ENCODE measurements at regions not wholly inside any gene's neighbourhood (a gene's known extent, or its start where the extent isn't known, plus 50 kb on each side); places are given as distances from the start of the nearest gene placed in this dataset.

DNA sequence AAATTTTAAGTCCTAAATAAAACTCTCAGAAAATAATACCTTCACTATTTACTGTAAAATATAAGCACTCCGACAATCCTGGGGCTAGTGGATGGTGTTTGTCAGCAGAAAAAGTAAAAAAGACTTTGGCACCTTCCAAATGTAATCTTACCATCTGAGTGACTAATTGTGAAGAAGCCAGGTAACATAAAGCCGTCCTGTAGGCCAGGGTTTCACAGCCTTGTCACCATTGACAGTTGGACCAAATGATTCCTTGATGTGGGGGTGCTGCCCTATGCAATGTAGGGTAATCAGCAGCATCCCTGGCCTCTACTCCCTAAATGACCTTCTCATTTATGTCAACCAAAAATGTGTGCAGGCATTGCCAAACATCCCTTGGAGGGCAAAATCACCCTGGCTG lies 87.2 kb downstream of the CAPZA3 start:
- Mint-ChIP-seq H3K4me1 (no peaks in the 10 kb centered on the region), H3K27me3 (no peaks in the 10 kb centered on the region), H3K27ac (no peak overlapping the region), H3K9me3 (ENCODE audit: insufficient read depth) (peaks cover 4% of the 10 kb centered on the region), H3K4me3 (no peak overlapping the region)
- Histone ChIP-seq H3K4me1 (ENCODE audit: control insufficient read depth in 2 of 2, insufficient read depth in 2 of 2, low read length in 2 of 2) (no peaks in the 10 kb centered on the region), H3K9me3 (ENCODE audit: control extremely low read depth in 1 of 3, control insufficient read depth in 2 of 3, insufficient read depth in 1 of 3, low read length in 2 of 3) (peaks cover 0 to 8% (median 0%) of the 10 kb centered on the region in 3 donors), H3K79me2 (ENCODE audit: control insufficient read depth, insufficient read depth, low read length) (no peaks in the 10 kb centered on the region), H3K27me3 (replicated peaks in 1 of 4; ENCODE audit: control extremely low read depth in 1 of 4, control insufficient read depth in 3 of 4, insufficient read depth in 4 of 4, low read length in 3 of 4) (no peaks in the 10 kb centered on the region), H3K4me2 (replicated peaks; ENCODE audit: low read depth, low read length, poor library complexity, severe bottlenecking) (no peak overlapping the region), H3K9ac (ENCODE audit: low read length) (no peak overlapping the region), H2AFZ (ENCODE audit: insufficient read depth, low read depth, low read length, poor library complexity, severe bottlenecking) (no peak overlapping the region), H3K36me3 (replicated peaks in 1 of 2; ENCODE audit: control extremely low read depth in 1 of 2, control insufficient read depth in 1 of 2, extremely low read depth in 1 of 2, insufficient read depth in 2 of 2, low read length in 1 of 2) (no peaks in the 10 kb centered on the region), H4K20me1 (ENCODE audit: control insufficient read depth, insufficient read depth, low read length, poor library complexity, severe bottlenecking) (no peaks in the 10 kb centered on the region), H3K4me3 (ENCODE audit: control extremely low read depth in 1 of 5, extremely low read depth in 1 of 5, insufficient read depth in 1 of 5, low read depth in 2 of 5, low read length in 4 of 5) (no peak overlapping the region), H3K27ac (ENCODE audit: low read length in 2 of 2) (no peak overlapping the region)
- POLR2A ChIA-PET = no interaction called here
- intact Hi-C loops (cut with micrococcal nuclease) = no loop called here
- CTCF ChIA-PET = no interaction called here
- TF ChIP-seq EZH2 (IDR thresholded peaks at IDR 0.05; ENCODE audit: borderline replicate concordance, insufficient read depth, low read depth, low read length, poor library complexity, severe bottlenecking) (no peak), CTCF (IDR thresholded peaks at IDR 0.05) (no peak)
- WGBS (ENCODE audit: insufficient coverage) = 100% methylated on average over 1 of the region's 2 CpGs
- no peak for DNase-seq
- ATAC-seq (ENCODE audit: low read depth) = no peak

GRCh38 chr12:18827913-18828312 lies 90.0 kb downstream of the CAPZA3 start:
- Histone ChIP-seq H4K20me1 (ENCODE audit: control insufficient read depth, insufficient read depth, low read length, poor library complexity, severe bottlenecking) (no peaks in the 10 kb centered on the region), H3K9ac (ENCODE audit: low read length) (no peak overlapping the region), H3K27me3 (replicated peaks in 1 of 4; ENCODE audit: control extremely low read depth in 1 of 4, control insufficient read depth in 3 of 4, insufficient read depth in 4 of 4, low read length in 3 of 4) (no peaks in the 10 kb centered on the region), H3K4me1 (ENCODE audit: control insufficient read depth in 2 of 2, insufficient read depth in 2 of 2, low read length in 2 of 2) (no peaks in the 10 kb centered on the region), H3K4me2 (replicated peaks; ENCODE audit: low read depth, low read length, poor library complexity, severe bottlenecking) (no peak overlapping the region), H2AFZ (ENCODE audit: insufficient read depth, low read depth, low read length, poor library complexity, severe bottlenecking) (no peak overlapping the region), H3K9me3 (ENCODE audit: control extremely low read depth in 1 of 3, control insufficient read depth in 2 of 3, insufficient read depth in 1 of 3, low read length in 2 of 3) (peaks cover 0 to 8% (median 0%) of the 10 kb centered on the region in 3 donors), H3K79me2 (ENCODE audit: control insufficient read depth, insufficient read depth, low read length) (no peaks in the 10 kb centered on the region), H3K36me3 (replicated peaks in 1 of 2; ENCODE audit: control extremely low read depth in 1 of 2, control insufficient read depth in 1 of 2, extremely low read depth in 1 of 2, insufficient read depth in 2 of 2, low read length in 1 of 2) (no peaks in the 10 kb centered on the region), H3K4me3 (ENCODE audit: control extremely low read depth in 1 of 5, extremely low read depth in 1 of 5, insufficient read depth in 1 of 5, low read depth in 2 of 5, low read length in 4 of 5) (no peak overlapping the region), H3K27ac (ENCODE audit: low read length in 2 of 2) (no peak overlapping the region)
- H3K27me3 Mint-ChIP-seq = no peaks in the 10 kb centered on the region
- DNase-seq (no peak), ATAC-seq (ENCODE audit: low read depth) (no peak)
- intact Hi-C loops (cut with micrococcal nuclease) = no loop called here
- ChIA-PET POLR2A (no interaction called here), CTCF (no interaction called here)
- H3K4me1 Mint-ChIP-seq = no peaks in the 10 kb centered on the region
- TF ChIP-seq EZH2 (IDR thresholded peaks at IDR 0.05; ENCODE audit: borderline replicate concordance, insufficient read depth, low read depth, low read length, poor library complexity, severe bottlenecking) (no peak), CTCF (IDR thresholded peaks at IDR 0.05) (no peak)
- WGBS (ENCODE audit: insufficient coverage) = no CpG with 5 or more reads among the region's 2 CpGs
- H3K9me3 Mint-ChIP-seq (ENCODE audit: insufficient read depth) = peaks cover 6% of the 10 kb centered on the region
- no peak overlapping the region for H3K4me3 Mint-ChIP-seq
- no peak overlapping the region for H3K27ac Mint-ChIP-seq

All from B cell (primary cell).